PFSK-1 (cell line): ENCODE measurements at regions not wholly inside any gene's neighbourhood (a gene's known extent, or its start where the extent isn't known, plus 50 kb on each side); places are given as distances from the start of the nearest gene placed in this dataset.

Experiments
- POLR2AphosphoS5 ChIP-seq: IDR thresholded peaks from 2 replicates; pipeline ENCODE4 v1.6.1; 2012; ENCODE audit warnings: low read depth, mild to moderate bottlenecking, control low read depth, low read length, moderate library complexity
- SIN3A ChIP-seq: IDR thresholded peaks from 2 replicates; pipeline ENCODE4 v1.6.1; 2012; ENCODE audit warnings: mild to moderate bottlenecking, low read length, moderate library complexity, borderline replicate concordance; ENCODE audit not compliant: insufficient read depth
- TAF1 ChIP-seq: IDR thresholded peaks from 2 replicates; pipeline ENCODE4 v1.6.1; 2012; ENCODE audit warnings: low read length, control low read depth, borderline replicate concordance; ENCODE audit not compliant: insufficient read depth
- TF ChIP-seq, protein P1 (sequence below), 2 experiments: IDR thresholded peaks; 2 replicates each; pipeline versions ENCODE4 v1.6.1 to v1.8.0; 2011 to 2012; ENCODE audit warnings: low read depth in 2 of 2, low read length in 2 of 2, control low read depth in 1 of 2, inconsistent platforms in 1 of 2, mild to moderate bottlenecking in 1 of 2, moderate library complexity in 1 of 2; ENCODE audit not compliant: insufficient read depth in 1 of 2

DNA sequence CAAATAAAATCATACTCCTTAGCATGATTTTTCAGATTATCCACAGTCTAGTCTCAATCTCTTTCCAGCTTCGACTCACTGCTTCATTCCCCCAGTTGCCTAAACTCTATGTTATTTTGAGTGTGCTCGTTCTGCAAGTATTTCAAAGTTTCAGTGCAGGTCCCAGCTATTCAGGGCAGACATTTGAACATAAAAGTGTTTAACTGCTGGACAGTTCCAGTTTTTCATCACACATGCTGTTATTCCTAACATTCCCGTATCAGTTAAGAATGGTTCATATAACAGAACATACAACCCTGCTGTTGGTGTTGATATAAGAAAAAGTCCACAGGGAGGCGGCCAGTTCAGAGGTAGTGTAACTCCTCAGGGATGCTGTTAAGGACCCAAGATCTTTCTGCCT, 113.3 kb downstream of the SLIT2 start:
- no peak for TF ChIP-seq TAF1
- TF ChIP-seq SIN3A = no peak
- no peak for TF ChIP-seq POLR2AphosphoS5
- TF ChIP-seq, protein P1, sequence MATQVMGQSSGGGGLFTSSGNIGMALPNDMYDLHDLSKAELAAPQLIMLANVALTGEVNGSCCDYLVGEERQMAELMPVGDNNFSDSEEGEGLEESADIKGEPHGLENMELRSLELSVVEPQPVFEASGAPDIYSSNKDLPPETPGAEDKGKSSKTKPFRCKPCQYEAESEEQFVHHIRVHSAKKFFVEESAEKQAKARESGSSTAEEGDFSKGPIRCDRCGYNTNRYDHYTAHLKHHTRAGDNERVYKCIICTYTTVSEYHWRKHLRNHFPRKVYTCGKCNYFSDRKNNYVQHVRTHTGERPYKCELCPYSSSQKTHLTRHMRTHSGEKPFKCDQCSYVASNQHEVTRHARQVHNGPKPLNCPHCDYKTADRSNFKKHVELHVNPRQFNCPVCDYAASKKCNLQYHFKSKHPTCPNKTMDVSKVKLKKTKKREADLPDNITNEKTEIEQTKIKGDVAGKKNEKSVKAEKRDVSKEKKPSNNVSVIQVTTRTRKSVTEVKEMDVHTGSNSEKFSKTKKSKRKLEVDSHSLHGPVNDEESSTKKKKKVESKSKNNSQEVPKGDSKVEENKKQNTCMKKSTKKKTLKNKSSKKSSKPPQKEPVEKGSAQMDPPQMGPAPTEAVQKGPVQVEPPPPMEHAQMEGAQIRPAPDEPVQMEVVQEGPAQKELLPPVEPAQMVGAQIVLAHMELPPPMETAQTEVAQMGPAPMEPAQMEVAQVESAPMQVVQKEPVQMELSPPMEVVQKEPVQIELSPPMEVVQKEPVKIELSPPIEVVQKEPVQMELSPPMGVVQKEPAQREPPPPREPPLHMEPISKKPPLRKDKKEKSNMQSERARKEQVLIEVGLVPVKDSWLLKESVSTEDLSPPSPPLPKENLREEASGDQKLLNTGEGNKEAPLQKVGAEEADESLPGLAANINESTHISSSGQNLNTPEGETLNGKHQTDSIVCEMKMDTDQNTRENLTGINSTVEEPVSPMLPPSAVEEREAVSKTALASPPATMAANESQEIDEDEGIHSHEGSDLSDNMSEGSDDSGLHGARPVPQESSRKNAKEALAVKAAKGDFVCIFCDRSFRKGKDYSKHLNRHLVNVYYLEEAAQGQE (IDR thresholded peaks at IDR 0.05; ENCODE audit: insufficient read depth in 1 of 2, low read depth in 2 of 2, low read length in 2 of 2) = 0 out of 4 replicates have a peak, but pooled peaks of 1 of the 2 experiments have one; percentile 45
